K562 (cell line): ENCODE measurements at regions not wholly inside any gene's neighbourhood (a gene's known extent, or its start where the extent isn't known, plus 50 kb on each side); places are given as distances from the start of the nearest gene placed in this dataset.
A peak's percentile ranks its signal among the peaks of the same experiment; 100 is the strongest.

Source experiments
- ATAC-seq: fragments of 200-7000 bp; cut with Tn5 transposase; 3 replicates; pipeline ENCODE4 v1.9.1; 2020; ENCODE audit warnings: moderate library complexity
- BruUV-seq: library from RNA; stranded (reverse); fragments of 400-500 nt; replicated peaks from 2 replicates; lab custom pipeline; 2021; lab: Mats Ljungman, UMichigan
- CTCF ChIA-PET: fragments of 300-600 bp; formaldehyde crosslinking; extraction: SDS; loops from one replicate; lab custom pipeline; 2021; ENCODE audit warnings: low intra/inter-chr PET ratio; lab: Yijun Ruan, JAX
- POLR2A ChIA-PET: fragments of 300-600, 350-650 bp; sonication (Branson Sonifier 250); formaldehyde crosslinking; extraction: SDS; loops from one replicate; lab custom pipeline; 2021; ENCODE audit warnings: antibody characterized with exemption, inconsistent platforms; lab: Yijun Ruan, JAX
- DNase-seq, 4 experiments: peaks; one replicate each; pipeline versions ENCODE4 v3.0.0 to v3.0.0-alpha.2; 2011 to 2018; ENCODE audit warnings: low spot score in 3 of 4, mixed read lengths in 3 of 4; ENCODE audit errors: extremely low read depth in 1 of 4
- FAIRE-seq: peaks from 2 replicates; lab custom pipeline; 2011; peaks lifted over from hg19 to GRCh38; lab: Jason Lieb, UNC
- H2AFZ ChIP-seq: 2 replicates; pipeline ENCODE4 v1.6.0; 2011; ENCODE audit warnings: low read depth, low read length, control low read depth, inconsistent platforms
- H3K27ac ChIP-seq: fragments of 200-600 bp; 3 replicates; pipeline ENCODE4 v1.8.0; 2011; ENCODE audit warnings: low read depth, mild to moderate bottlenecking, control low read depth, inconsistent platforms, low read length, moderate library complexity, mixed read lengths; ENCODE audit errors: extremely low read depth
- H3K27me3 ChIP-seq, 2 experiments: fragments of 300-600 bp in 1 of 2; 2 replicates in 1 of 2; 3 replicates in 1 of 2; pipeline versions ENCODE4 v1.6.0 to v1.8.0; 2011; ENCODE audit warnings: inconsistent platforms in 2 of 2, low read length in 2 of 2, mild to moderate bottlenecking in 1 of 2, mixed read lengths in 1 of 2, moderate library complexity in 1 of 2; ENCODE audit not compliant: control insufficient read depth in 2 of 2, insufficient read depth in 2 of 2
- H3K36me3 ChIP-seq: fragments of 300-600 bp; 3 replicates; pipeline ENCODE4 v1.8.0; 2011; ENCODE audit warnings: mild to moderate bottlenecking, low read length, inconsistent platforms; ENCODE audit not compliant: control insufficient read depth, insufficient read depth
- H3K4me1 ChIP-seq, 2 experiments: fragments of 200-600 bp in 1 of 2; replicated peaks in 1 of 2; 2 replicates in 1 of 2; 3 replicates in 1 of 2; pipeline versions ENCODE4 v1.5.1 to v1.8.0; 2011; ENCODE audit warnings: inconsistent platforms in 2 of 2, low read length in 2 of 2, mild to moderate bottlenecking in 1 of 2, mixed read lengths in 1 of 2, moderate library complexity in 1 of 2; ENCODE audit not compliant: control insufficient read depth in 2 of 2, insufficient read depth in 2 of 2
- H3K4me2 ChIP-seq: 2 replicates; pipeline ENCODE4 v1.6.1; 2011; ENCODE audit warnings: low read length, control low read depth, inconsistent platforms, mixed read lengths; ENCODE audit not compliant: insufficient read depth
- H3K4me3 ChIP-seq: fragments of 200-600 bp; sonication (generic), shearing (Covaris generic); 2 replicates; pipeline ENCODE4 v1.5.1; 2016; ENCODE audit warnings: control low read depth, inconsistent platforms
- H3K79me2 ChIP-seq: fragments of 200-600 bp; 3 replicates; pipeline ENCODE4 v1.8.0; 2011; ENCODE audit warnings: low read length, inconsistent platforms; ENCODE audit not compliant: control insufficient read depth, insufficient read depth
- H3K9ac ChIP-seq, 2 experiments: 2 replicates each; pipeline versions ENCODE4 v1.6.0 to v1.6.1; 2011; ENCODE audit warnings: low read depth in 2 of 2, low read length in 2 of 2, control low read depth in 1 of 2, inconsistent platforms in 1 of 2, mild to moderate bottlenecking in 1 of 2, mixed read lengths in 1 of 2; ENCODE audit not compliant: insufficient read depth in 1 of 2
- H3K9me1 ChIP-seq: one replicate; pipeline ENCODE4 v1.6.0; 2011; ENCODE audit warnings: inconsistent platforms, mild to moderate bottlenecking, low read length, moderate library complexity; ENCODE audit not compliant: control insufficient read depth, insufficient read depth
- H3K9me3 ChIP-seq: replicated peaks from 2 replicates; pipeline ENCODE4 v1.5.1; 2011; ENCODE audit warnings: low read depth, low read length, inconsistent platforms; ENCODE audit not compliant: control insufficient read depth, insufficient read depth
- H4K20me1 ChIP-seq: replicated peaks from 2 replicates; pipeline ENCODE4 v1.6.1; 2011; ENCODE audit warnings: low read length, inconsistent platforms, mixed read lengths; ENCODE audit not compliant: control insufficient read depth, insufficient read depth
- BCOR ChIP-seq: fragments of 450-650 bp; IDR thresholded peaks from 2 replicates; pipeline ENCODE4 v1.6.1; 2016
- CBFA2T3 ChIP-seq: fragments of 450-650 bp; IDR thresholded peaks from 2 replicates; pipeline ENCODE4 v1.6.1; 2017
- WGBS: fragments of 100-300 bp; shearing (Covaris generic); methylation state at CpG from one replicate; pipeline ENCODE4 v1.1.6; 2016; ENCODE audit warnings: low coverage, mixed read lengths; ENCODE audit not compliant: insufficient coverage; ENCODE audit errors: missing lambda C conversion rate; 5-methylcytosine and 5-hydroxymethylcytosine counted together
- in situ Hi-C: fragments of 300-500 bp; cut with MboI; formaldehyde crosslinking; loops from 4 replicates; pipeline ENCODE4 v1.15.0; 2018; ENCODE audit warnings: inconsistent platforms, mixed read lengths
- intact Hi-C: fragments of 100-400 bp; cut with micrococcal nuclease; formaldehyde crosslinking; loops from 2 replicates; pipeline ENCODE4 v1.14.2; 2022

DNA sequence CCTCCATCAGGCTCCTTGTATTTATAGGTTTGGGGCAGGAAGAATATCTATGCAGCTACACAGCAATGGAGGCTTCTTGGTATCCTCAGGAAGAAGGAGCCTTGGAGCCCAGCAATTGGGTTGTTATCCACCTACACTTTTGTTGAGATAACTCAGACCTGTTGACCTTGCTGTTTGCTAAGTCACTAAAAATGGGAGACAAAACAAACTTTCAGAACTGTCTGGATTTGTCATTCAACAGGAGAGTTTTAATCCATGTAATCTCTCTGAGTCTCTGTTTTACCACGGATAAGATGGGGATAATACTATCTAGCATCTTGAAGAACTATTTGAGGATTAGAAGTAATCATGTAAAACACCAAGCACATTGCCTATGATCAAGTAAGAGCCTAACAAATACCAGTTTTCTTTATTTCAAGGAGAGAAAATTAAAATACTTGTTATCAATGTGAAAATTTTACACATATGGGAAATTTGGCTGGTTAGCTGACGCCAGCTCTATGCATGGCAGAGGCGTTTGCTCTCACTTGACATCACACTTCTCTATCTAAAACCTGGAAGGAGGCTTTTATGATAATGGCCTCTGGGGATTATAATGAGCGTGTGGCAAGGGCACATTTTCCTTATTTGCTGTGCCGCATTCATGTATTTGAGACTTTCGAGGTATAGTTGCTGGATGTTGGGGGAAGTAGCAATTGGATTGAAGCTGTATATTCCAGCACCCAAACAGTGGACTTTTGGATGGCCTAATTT lies 215.6 kb downstream of the PDCD6IP start:
- no TSS peak for BruUV-seq
- intact Hi-C loops: loop anchor here (10.0 kb wide), 1 partner anchor 671 kb away; no protein-coding TSS in a partner anchor
- Histone ChIP-seq H3K9me1 (no peaks in the 10 kb centered on the region), H3K4me2 (no peak overlapping the region), H3K9me3 (no peaks in the 10 kb centered on the region)
- TF ChIP-seq BCOR: no peak
- TF ChIP-seq CBFA2T3: peak; percentile 48
- TF ChIP-seq, all 486 proteins: peak for 1
- ATAC-seq: no peak
- Histone ChIP-seq H3K4me1 (peaks cover 0 to 5% of the 10 kb centered on the region in 2 experiments; a peak in 4 of 5 replicates), H2AFZ (no peak overlapping the region), H3K27ac (no peak overlapping the region), H3K79me2 (no peaks in the 10 kb centered on the region), H3K27me3 (no peaks in the 10 kb centered on the region), H4K20me1 (peaks cover 6% of the 10 kb centered on the region; the same call in 1 of the 2 replicates), H3K9ac (no peak overlapping the region), H3K36me3 (no peaks in the 10 kb centered on the region), H3K4me3 (no peak overlapping the region)
- ChIA-PET CTCF (interaction anchor here (0.6 to 3.5 kb wide), 4 partner anchors 42 to 131 kb away, joined by 3 to 43 read pairs (median 7); no protein-coding TSS in a partner anchor), POLR2A (interaction anchor here (0.7 to 0.8 kb wide), 2 partner anchors 9 to 20 kb away, joined by 3 read pairs; no protein-coding TSS in a partner anchor)
- peak in 1 of 4 experiments; percentile 23 for DNase-seq
- FAIRE-seq: peak; percentile 23
- 25% methylated on average over 6 of the region's 6 CpGs for WGBS
- in situ Hi-C loops: loop anchor here (25.0 kb wide), 1 partner anchor 673 kb away; no protein-coding TSS in a partner anchor
